ENCODE measurements at regions not wholly inside any gene's neighbourhood (a gene's known extent, or its start where the extent isn't known, plus 50 kb on each side); places are given as distances from the start of the nearest gene placed in this dataset.

- TF ChIP-seq CTCF (IDR thresholded peaks at IDR 0.05) (no peak), POLR2AphosphoS5 (IDR thresholded peaks at IDR 0.05) (no peak), POLR2A (IDR thresholded peaks at IDR 0.05) (no peak)
Measured at GRCh38 chr3:17942856-17943255, 200.4 kb upstream of the TBC1D5 start.
